Body of pancreas (tissue), 4 donors: ENCODE measurements at regions not wholly inside any gene's neighbourhood (a gene's known extent, or its start where the extent isn't known, plus 50 kb on each side); places are given as distances from the start of the nearest gene placed in this dataset.
"Not testable (repeated sequence)": the region's sequence is repeated elsewhere in the genome, so short reads cannot be mapped to it uniquely, and the experiment has no call there.

Experiments used
- ATAC-seq: fragments of 150-250 bp; one replicate; pipeline ENCODE4 v1.9.1; 2016
- DNase-seq, 4 donors: peaks; one replicate each; pipeline ENCODE4 v3.0.0-alpha.2; 2019
- H3K27ac ChIP-seq, 4 donors: fragments of 200-600 bp; sonication (generic); 1 replicate in 3 of 4; 2 replicates in 1 of 4; pipeline versions ENCODE4 v1.5.1 to v1.6.1; 2016 to 2019; ENCODE audit warnings: mild to moderate bottlenecking in 1 of 4, mixed read lengths in 1 of 4, moderate library complexity in 1 of 4
- H3K27me3 ChIP-seq, 2 donors: fragments of 200-600 bp; sonication (generic); one replicate each; pipeline ENCODE4 v1.6.0; 2016; ENCODE audit warnings: mild to moderate bottlenecking in 1 of 2
- H3K36me3 ChIP-seq, 2 donors: fragments of 200-600 bp; sonication (generic); replicated peaks in 1 of 2; 2 replicates each; pipeline ENCODE4 v1.5.1; 2016; ENCODE audit warnings: low read depth in 2 of 2; ENCODE audit not compliant: insufficient read depth in 1 of 2
- H3K4me1 ChIP-seq: fragments of 200-600 bp; sonication (generic); one replicate; pipeline ENCODE4 v1.6.0; 2016
- H3K4me3 ChIP-seq, 2 donors: fragments of 200-600 bp; sonication (generic); 1 replicate in 1 of 2; 2 replicates in 1 of 2; pipeline ENCODE4 v1.5.1; 2016 to 2019
- H3K9me3 ChIP-seq, 3 donors: fragments of 200-600 bp; sonication (generic); 1 replicate in 2 of 3; 2 replicates in 1 of 3; pipeline ENCODE4 v1.5.1; 2016
- POLR2A ChIP-seq, 3 donors: fragments of 450-650 bp; IDR thresholded peaks; one replicate each; pipeline ENCODE4 v1.6.1; 2016; ENCODE audit warnings: antibody characterized with exemption in 3 of 3, mild to moderate bottlenecking in 2 of 3
- WGBS, 2 donors: methylation state at CpG; one replicate each; pipeline ENCODE4 v1.1.5; 2017; 5-methylcytosine and 5-hydroxymethylcytosine counted together
- intact Hi-C: fragments of 100-400 bp; cut with DNase I; formaldehyde crosslinking; loops from one replicate; pipeline ENCODE4 v1.15.1; 2023
- TF ChIP-seq, protein P1 (sequence below), 7 experiments: fragments of 450-650 bp in 4 of 7; fragments of 200-600 bp in 3 of 7; sonication (generic) in 3 of 7; IDR thresholded peaks; one replicate each; pipeline ENCODE4 v1.5.1; 2016 to 2019; ENCODE audit warnings: antibody characterized with exemption in 7 of 7

DNA sequence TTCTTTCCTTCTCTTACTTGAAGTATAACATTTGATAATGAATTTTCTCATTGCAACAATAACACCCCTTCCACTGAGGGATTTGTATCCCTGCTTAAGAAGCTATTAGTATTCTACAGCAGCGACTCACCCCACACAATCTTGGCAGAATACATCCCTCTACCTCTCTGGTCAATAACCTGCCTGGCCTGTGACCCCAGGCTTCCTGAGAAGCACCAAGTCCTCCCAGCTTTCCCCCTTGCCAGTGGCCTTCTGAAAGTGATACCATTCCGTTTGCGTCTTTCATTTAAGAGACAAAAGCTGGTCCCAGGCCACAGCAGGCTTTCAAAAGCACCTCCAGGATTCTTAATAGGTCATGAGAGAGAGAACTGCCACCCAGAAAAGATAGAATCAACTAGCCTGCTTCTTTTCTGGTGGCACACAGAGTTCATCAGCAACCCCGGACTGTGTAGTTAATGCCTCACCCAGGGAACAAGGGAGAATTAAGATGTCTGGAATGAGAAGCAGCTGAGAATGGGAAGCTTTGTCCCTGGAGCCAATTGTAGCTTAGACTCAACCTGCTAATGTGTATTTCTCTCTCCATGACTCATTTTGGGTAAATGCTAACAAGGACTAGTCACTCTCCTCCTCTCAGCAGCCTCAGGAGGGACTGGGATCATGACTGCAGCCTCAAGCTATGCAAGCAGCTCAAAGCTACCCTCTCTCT, 101.0 kb upstream of the CPNE4 start:
- H3K36me3 ChIP-seq = no peaks in the 10 kb centered on the region
- intact Hi-C loops = no loop called here
- no peaks in the 10 kb centered on the region for H3K27me3 ChIP-seq
- no peak overlapping the region for H3K4me3 ChIP-seq
- H3K9me3 ChIP-seq = no peaks in the 10 kb centered on the region
- H3K4me1 ChIP-seq = no peaks in the 10 kb centered on the region
- no peak overlapping the region for H3K27ac ChIP-seq
- 42 to 49% methylated on average over 4 of the region's 4 CpGs for WGBS, 2 donors
- no peak for DNase-seq
- no peak for TF ChIP-seq POLR2A (IDR thresholded peaks at IDR 0.05)
- TF ChIP-seq, protein P1, sequence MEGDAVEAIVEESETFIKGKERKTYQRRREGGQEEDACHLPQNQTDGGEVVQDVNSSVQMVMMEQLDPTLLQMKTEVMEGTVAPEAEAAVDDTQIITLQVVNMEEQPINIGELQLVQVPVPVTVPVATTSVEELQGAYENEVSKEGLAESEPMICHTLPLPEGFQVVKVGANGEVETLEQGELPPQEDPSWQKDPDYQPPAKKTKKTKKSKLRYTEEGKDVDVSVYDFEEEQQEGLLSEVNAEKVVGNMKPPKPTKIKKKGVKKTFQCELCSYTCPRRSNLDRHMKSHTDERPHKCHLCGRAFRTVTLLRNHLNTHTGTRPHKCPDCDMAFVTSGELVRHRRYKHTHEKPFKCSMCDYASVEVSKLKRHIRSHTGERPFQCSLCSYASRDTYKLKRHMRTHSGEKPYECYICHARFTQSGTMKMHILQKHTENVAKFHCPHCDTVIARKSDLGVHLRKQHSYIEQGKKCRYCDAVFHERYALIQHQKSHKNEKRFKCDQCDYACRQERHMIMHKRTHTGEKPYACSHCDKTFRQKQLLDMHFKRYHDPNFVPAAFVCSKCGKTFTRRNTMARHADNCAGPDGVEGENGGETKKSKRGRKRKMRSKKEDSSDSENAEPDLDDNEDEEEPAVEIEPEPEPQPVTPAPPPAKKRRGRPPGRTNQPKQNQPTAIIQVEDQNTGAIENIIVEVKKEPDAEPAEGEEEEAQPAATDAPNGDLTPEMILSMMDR (IDR thresholded peaks at IDR 0.05) = no peak
- ATAC-seq = no peak

- H3K27me3 ChIP-seq = no peaks in the 10 kb centered on the region
- WGBS, 2 donors = 39 to 43% methylated on average over 2 of the region's 2 CpGs
- intact Hi-C loops = no loop called here
- H3K4me1 ChIP-seq = no peaks in the 10 kb centered on the region
- H3K4me3 ChIP-seq = no peak overlapping the region
- H3K9me3 ChIP-seq = no peaks in the 10 kb centered on the region
- TF ChIP-seq, protein P1 (IDR thresholded peaks at IDR 0.05) = no peak
- no peak for TF ChIP-seq POLR2A (IDR thresholded peaks at IDR 0.05)
- DNase-seq (no peak), ATAC-seq (no peak)
- H3K27ac ChIP-seq = no peak overlapping the region
- no peaks in the 10 kb centered on the region for H3K36me3 ChIP-seq
Measured at GRCh38 chr3:132136334-132136716, 101.5 kb upstream of the CPNE4 start.

GRCh38 chr3:132136902-132137301, 102.1 kb upstream of the CPNE4 start:
- H3K27ac ChIP-seq, H3K4me3 ChIP-seq, H3K27me3 ChIP-seq, DNase-seq, intact Hi-C loops, H3K9me3 ChIP-seq, H3K4me1 ChIP-seq, ATAC-seq, H3K36me3 ChIP-seq: not testable (repeated sequence)
- 43 to 56% methylated on average over 16 to 23 of the region's 23 CpGs for WGBS, 2 donors

DNA sequence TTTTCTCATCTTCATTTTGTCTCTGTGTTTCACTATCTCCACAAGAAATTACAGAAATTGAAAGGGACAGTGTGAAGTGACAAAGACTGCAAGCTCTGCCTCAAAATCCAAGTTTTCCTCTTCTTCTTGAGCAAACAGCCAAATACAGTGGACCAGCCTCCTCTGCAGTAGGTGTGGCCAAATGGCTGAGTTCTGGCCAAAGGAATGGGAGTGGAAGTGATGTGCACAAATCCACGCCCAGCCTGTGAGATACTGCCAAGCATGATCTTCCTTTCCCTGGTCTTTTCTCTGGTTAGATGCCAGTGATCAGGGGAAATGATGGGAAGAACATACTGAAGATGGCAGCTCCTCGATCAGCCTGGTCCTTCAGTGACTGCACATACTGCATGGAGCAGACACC, 111.0 kb upstream of the CPNE4 start:
- 53 to 66% methylated on average over 2 of the region's 2 CpGs for WGBS, 2 donors

GRCh38 chr3:132154619-132155018, 119.8 kb upstream of the CPNE4 start:
- Histone ChIP-seq H3K27ac (no peak overlapping the region), H3K9me3 (no peaks in the 10 kb centered on the region), H3K4me3 (no peak overlapping the region), H3K27me3 (no peaks in the 10 kb centered on the region), H3K4me1 (no peaks in the 10 kb centered on the region), H3K36me3 (no peaks in the 10 kb centered on the region)
- 56 to 60% methylated on average over 5 of the region's 5 CpGs for WGBS, 2 donors
- no peak for ATAC-seq
- no peak for DNase-seq
- TF ChIP-seq, protein P1 (IDR thresholded peaks at IDR 0.05) = no peak
- no peak for TF ChIP-seq POLR2A (IDR thresholded peaks at IDR 0.05)
- intact Hi-C loops = no loop called here

More for the DNA sequence above, 111.0 kb upstream of the CPNE4 start:
- Histone ChIP-seq H3K36me3 (no peaks in the 10 kb centered on the region), H3K27me3 (no peaks in the 10 kb centered on the region), H3K9me3 (no peaks in the 10 kb centered on the region), H3K4me1 (no peaks in the 10 kb centered on the region), H3K27ac (no peak overlapping the region), H3K4me3 (no peak overlapping the region)
- no peak for DNase-seq
- TF ChIP-seq, protein P1 (IDR thresholded peaks at IDR 0.05) = no peak
- no peak for TF ChIP-seq POLR2A (IDR thresholded peaks at IDR 0.05)
- no peak for ATAC-seq
- intact Hi-C loops = no loop called here
